SKM-1 (cell line): ENCODE measurements at regions not wholly inside any gene's neighbourhood (a gene's known extent, or its start where the extent isn't known, plus 50 kb on each side); places are given as distances from the start of the nearest gene placed in this dataset.
"Not testable (repeated sequence)": the region's sequence is repeated elsewhere in the genome, so short reads cannot be mapped to it uniquely, and the experiment has no call there.

ENCODE experiments used
- DNase-seq: peaks from one replicate; lab custom pipeline; 2025; ENCODE audit not compliant: unreplicated experiment; lab: John Stamatoyannopoulos, UW

- no peak for DNase-seq
These were observed 187.5 kb upstream of the KL start for GRCh38 chr13:32828711-32829110.

- no peak for DNase-seq
These were observed 187.0 kb upstream of the KL start for GRCh38 chr13:32829269-32829668.

- DNase-seq = no peak
These were observed 186.4 kb upstream of the KL start for GRCh38 chr13:32829676-32830335.

- no peak for DNase-seq
These were observed 185.7 kb upstream of the KL start for GRCh38 chr13:32830336-32831031.

GRCh38 chr13:32837307-32837972, 178.8 kb upstream of the KL start:
- DNase-seq = no peak

- no peak for DNase-seq
These were observed 178.0 kb upstream of the KL start for GRCh38 chr13:32837973-32838927.

DNA sequence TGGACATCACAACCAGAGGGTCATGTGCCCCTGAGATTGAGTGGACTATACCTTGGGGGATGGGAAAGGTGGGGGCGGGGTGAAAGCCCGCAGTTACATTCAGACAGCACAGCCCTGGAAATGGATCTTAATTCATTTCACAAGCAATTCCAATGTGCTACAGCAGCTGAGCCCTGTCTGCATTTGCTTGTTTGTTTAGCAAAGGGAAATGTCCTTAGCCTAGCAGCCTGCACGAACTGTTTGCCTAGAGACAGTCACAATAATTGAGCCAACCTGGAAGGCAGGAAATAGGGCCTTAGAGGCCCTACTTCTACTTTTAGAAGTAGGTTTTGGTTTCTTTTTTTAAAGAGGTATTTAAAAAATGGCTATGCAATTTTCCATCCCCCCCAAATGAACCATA, 177.3 kb upstream of the KL start:
- no peak for DNase-seq

GRCh38 chr13:32840113-32840512, 176.1 kb upstream of the KL start:
- no peak for DNase-seq

DNA sequence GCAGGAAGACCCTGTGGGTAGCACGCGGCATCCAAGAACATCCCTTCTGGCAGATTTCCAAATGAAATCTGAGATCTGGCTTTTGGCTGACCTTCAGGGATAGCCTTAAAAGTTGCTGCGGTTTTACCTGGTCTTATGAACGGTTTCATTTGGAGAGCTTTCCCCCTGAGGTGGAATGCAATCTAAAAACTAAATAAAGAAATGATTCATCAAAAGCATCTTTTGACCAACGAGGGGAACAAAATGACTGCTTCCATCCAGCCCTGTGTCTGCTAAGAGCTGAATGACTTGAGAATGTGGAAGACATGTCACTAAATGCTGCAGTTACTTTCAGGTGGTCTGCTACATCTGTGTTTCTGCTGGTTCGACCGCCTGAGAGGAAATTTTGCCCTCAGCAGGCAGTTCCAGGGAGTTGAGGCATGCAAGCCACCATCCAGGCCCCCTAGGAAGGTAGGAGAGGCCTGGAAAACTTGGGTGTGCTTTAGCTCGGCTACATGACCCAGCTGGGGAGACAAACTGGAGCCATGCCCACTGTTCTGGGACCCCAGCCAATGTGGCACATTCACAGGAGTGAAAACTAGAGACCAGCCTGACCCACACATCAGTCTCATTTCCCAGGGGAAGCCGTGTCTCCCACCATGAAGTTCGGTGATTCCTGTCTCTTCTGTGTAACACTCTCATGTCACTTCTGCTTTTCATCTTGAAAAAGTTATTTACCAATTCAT, 175.1 kb upstream of the KL start:
- no peak for DNase-seq

GRCh38 chr13:32845952-32846950, 170.0 kb upstream of the KL start:
- no peak for DNase-seq

DNA sequence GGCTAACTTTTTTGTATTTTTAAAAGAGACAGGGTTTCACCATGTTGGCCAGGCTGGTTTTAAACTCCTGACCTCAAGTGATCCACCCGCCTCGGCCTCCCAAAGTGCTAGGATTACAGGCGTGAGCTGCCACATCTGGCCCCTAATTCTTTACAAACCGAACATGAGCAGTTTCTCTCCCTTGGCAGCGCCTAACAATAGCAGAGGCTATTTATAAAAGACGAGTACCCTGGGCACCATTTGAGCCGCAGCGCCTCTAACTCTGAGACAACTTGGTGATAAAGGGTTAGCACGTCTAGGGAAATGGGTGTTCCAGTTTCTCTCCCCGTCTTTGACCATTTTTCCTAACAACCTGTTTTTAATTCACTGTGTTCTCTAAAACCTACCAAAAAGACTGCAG, 168.2 kb upstream of the KL start:
- not testable (repeated sequence) for DNase-seq

DNA sequence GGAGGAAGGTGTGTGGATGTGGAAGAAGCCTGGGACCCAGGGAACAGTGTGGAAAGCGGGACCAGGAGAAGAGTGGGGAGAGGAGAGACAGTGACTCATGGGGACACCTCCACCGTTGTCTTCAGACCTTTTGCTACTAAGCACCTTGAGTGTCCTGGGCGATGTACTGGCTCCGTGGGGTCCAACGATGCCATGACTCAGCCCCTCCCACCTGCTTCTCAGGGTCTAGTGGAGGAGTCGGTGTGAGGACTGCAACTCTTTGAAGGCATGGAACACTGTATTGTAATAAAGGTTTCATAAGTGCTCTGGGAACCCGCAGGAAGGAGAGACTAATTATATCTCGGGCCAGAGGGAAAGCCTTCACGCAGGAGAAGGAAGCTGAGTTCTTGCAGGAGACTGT, 166.9 kb upstream of the KL start:
- no peak for DNase-seq

- no peak for DNase-seq
These were observed 165.7 kb upstream of the KL start for GRCh38 chr13:32850316-32851052.

DNA sequence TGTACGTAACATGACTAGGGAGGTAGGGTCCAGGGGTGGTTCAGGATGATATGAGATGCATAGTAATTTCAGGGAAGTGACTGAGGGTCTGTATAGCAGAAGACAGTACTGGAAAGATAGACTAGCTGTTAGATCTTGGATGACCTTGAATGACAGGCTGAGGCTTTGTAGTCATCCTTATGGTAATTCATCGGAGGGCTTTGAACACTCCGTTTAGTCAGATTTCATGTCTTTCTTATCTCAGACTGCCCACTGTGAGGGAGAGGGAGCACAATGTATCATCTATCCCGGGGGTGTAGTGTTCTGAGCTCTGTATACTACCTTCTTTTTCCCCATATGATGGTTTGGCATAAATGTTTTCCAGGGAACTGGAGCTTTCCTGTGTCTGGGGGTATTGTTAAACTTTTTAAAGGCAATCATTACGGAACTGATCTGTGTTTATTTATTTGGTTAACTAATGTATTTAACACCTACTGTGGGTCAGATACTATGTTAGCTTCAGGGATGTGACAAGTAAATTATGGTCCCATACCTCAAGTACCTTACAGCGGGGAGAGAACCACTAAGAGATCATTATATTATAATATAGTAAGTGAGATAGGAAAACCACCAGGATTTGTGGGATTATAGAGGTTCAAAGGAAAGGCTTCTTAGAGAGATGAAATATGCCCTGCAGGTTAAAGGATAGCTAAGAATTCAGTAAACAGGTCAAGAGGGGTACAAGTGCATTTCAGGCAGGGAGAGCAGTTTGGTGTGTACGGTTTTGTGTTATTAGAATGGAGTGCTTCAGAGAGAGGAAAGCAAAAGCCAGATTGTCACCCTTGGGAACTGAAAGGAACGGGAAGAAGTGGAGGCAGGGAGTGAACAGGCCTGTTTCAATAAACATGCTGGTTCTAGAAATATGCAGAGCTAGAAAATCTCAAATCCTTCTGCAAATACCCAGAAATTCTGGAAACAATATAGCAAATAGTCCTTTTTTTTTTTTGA, 164.8 kb upstream of the KL start:
- no peak for DNase-seq

DNA sequence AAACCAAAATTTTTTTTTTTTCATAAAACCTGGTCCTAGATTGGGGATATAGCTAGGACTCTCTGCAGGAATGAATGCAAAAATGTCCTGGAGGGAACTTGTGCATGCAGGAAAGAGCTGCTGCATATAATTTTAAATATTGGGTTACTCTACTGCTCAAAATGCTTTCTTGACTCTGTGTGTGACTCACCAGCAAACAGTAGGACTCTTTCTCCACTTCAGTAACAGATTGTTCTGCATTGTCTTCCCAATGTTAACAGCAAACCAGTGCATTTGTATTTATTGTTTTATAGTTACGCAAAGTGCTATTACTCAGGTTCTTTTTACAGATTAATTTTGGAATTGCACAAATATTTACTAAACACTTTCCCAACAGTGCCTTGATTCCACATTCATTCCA, 163.7 kb upstream of the KL start:
- DNase-seq = no peak

GRCh38 chr13:32857077-32857476, 159.1 kb upstream of the KL start:
- DNase-seq = no peak

GRCh38 chr13:32857689-32858088, 158.5 kb upstream of the KL start:
- DNase-seq = no peak
